Stimulated activated CD4-positive, alpha-beta T cell treated with anti-CD3 and anti-CD28 coated beads, Interleukin-2, amount 100 ng/mL, for 4 hours (primary cell): ENCODE measurements at regions not wholly inside any gene's neighbourhood (a gene's known extent, or its start where the extent isn't known, plus 50 kb on each side); places are given as distances from the start of the nearest gene placed in this dataset.
A peak's percentile ranks its signal among the peaks of the same experiment; 100 is the strongest.

ENCODE experiments used
- DNase-seq: peaks from one replicate; pipeline ENCODE4 v3.0.0-alpha.2; 2020; ENCODE audit warnings: low read depth

DNA sequence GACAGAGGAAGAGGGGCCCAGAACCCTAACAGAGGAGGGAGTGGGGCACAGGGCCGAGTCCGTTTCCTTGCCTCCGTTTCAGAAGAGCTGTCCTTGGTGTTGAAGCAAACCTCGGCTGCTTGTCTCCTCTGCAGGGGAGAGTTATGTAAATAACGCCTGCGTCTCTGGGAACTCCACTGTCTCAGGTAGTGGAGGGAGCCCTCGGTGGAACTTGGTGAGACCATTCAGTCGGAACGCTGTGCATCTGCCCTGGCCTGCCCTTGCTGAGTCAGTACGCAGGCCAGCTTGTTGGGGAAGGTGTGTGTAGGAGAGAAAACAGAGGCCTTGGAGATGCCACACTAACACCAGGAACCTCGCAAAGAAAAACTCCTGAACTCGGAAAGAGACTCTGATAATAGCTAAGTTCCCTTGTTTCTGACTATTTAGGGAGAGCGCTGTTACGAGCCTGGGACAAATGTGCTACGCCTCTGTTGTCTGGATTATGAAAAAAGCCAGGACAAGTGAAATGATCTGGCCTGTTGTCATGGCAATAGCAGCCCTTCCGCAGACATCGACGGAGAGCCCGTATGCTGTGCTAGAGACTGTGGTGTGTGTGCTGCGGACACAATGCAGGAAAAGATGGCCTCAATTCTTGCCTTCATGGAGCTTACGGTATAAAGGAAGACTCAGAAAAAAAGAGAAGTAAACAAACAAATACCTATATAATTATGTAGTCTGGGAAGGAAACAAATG, 94.6 kb upstream of the AKT3 start:
- no peak for DNase-seq

DNA sequence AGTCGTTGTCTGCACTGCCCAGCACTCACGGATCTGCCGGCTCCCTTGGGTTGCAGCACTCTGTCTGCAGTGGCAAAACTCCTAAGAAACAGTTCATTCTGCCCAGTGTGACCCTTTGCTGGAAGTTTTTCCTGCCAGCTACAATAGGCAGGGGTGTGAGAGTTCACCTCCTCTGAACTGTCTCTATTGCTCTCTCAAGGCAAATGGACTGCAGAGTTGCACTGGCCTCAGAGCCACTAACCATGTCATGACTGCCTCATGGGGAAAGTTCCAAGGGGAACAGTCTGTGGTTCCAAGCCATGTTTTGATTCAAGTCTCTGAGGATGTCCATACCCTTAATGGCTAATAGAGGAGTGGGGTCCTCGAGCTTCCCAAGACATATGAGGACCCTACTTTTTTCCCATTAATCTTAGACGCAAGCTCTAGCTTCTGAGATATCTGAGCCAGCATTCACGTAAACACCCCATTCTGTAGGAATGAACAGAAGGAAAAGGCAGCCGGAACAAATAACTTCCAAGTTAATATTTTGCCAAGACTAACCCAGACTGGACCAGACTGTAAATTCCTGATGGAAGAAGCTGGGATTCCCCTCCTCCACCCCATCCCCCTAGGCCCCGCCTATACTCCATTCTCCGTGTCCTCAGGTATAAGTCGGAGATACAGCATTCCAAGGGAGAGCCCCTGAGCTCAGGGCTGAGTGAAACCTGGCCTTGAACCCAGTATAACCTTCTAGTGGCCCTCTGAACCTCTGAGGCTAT, 93.8 kb upstream of the AKT3 start:
- DNase-seq, result no peak

DNA sequence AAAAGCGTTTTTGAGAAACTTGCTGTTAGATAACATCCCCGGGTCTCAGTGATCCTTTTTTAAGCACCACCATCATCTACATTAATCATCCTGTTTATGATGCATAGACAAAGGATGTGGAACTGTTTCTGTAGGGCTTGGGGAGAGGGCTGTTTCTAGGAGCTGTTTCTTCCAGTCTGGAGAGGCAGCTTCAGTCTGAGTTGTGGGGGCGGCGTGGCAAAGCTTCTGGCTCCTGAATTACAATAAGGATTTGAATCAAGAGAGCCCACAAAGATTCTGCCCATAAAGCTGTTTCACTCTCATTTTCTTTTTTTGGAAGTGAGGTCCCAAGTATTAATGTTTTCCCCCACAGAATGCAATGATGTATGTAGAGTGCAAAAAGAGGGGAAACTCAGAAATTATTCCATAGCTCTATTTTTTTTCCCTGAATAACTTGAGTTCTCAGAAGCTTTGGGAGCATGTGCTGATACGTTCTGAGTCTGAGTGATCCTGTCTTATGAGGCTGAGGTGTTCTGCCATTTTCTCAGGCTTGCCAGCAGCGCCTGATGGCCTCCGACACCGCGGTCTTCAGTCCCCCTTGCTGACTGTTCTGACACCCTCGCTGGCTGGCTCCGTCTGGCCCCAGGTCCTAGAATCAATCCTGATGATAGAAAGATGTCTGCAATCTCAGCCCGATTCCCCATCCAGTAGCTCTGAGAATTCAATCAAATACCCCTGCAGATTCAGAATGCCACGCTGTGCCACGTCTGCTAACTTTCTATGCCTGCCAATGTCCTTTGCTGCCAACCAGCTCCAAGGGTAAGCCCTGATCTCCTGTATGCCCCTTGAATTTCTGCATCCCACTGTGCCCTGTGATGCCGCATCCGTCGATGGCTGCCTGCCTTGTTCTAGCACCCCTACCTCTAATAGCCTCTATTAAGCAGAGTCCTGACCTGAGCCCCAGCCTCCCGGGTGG, 92.4 kb upstream of the AKT3 start:
- DNase-seq, result no peak

DNA sequence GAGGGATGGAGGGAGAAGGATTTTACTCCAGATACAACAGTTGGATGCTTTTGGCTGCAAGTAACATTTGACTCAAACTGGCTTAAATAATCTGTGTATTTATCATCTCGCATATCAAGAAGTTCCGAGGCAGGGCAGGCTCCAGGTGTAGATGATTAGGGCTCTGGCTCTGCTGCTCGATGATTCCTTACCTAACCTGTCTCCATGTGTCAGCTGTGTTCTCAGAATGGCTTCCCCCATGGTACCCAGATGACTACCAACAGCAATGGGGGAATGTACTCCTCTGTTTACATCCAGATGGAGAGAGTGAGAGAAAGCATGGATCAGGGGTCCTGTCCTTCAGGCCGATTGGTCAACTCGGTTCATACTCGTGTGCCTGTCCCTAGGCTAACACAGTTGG, 90.4 kb upstream of the AKT3 start:
- DNase-seq, result no peak

DNA sequence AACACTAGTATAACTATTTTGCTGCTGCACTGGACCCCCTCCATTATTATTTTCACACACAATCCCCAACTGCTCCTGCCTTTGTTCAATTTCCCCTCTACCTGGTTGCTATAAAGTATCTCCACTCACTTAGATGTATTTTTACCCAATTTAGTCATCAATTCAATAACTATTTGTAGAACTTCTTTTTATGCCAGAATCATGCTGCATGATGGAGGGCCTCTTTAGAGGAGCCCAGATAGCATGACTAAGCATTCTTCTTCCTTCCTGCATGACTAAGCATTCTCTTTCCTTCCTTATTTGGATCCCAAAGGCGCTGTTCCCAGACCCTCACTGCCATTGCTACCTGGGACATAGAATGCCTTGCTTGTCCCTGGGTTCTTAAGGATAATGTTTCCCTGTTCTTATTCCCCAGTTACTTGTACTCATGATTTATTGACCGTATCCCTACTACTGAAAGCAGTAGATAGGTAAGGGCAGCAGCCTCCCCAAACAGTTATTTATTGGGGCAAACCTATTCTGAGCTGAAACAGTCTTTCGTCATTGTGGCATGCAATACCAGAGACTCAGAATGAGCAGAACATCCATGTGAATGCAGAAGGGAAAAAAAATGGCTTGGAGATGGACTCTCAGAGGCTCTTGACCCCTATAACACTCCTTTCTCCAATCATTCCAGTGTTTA, 89.3 kb upstream of the AKT3 start:
- no peak for DNase-seq

DNA sequence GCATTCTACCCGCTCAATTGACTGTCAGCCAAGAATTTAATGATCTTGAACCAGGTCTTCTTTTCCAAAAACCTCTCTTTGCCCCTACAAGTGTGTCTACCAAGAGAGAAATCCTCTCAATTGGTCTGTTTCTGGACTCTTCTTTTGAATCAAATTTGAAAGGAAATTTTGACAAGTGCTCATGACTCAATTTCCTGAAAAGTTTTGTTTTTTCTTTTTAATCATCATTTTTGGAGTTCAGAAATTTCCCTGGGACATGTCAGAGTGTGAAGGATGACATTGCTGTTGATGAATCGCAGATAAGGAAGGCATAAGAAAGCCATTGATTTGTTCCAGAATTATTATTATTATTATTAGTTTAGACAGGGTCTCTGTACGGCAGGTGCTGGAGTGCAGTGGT, 88.2 kb upstream of the AKT3 start:
- DNase-seq, result no peak

DNA sequence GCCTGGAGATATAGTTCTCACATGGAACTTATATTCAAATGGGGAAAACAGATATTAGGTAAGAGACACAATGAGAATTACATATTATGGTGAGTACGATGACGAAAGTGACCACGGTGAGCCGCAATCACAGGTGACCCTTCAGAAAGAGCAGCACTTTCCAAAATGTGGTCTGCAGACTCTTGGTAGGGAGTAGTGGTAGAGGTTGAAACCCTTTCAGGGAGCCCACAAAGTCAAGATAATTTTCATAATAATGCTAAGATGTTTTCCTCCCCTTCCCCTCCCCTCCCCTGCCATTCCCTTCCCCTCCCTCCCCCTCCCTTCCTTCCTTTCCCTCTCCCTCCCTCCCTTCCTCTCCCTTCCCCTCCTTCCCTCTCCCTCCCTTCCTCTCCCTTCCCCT, 83.5 kb upstream of the AKT3 start:
- no peak for DNase-seq

DNA sequence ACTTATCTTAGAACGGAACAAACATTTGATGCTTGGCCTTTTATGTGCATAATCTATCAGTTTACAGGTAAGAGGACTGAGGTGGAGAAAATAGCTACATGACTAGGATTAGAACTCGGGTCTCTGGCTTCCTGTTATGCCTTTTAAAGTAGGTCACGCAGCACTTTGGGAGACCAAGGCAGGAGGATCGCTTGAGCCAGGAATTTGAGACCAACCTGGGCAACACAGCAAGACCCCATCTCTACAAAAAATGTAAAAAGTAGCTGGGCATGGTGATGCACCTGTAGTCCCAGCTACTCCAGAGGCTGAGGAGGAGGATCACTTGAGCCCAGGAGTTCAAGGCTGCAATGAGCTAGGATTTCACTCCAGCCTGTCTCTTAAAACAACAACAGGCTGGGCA, 81.9 kb upstream of the AKT3 start:
- DNase-seq, result no peak

DNA sequence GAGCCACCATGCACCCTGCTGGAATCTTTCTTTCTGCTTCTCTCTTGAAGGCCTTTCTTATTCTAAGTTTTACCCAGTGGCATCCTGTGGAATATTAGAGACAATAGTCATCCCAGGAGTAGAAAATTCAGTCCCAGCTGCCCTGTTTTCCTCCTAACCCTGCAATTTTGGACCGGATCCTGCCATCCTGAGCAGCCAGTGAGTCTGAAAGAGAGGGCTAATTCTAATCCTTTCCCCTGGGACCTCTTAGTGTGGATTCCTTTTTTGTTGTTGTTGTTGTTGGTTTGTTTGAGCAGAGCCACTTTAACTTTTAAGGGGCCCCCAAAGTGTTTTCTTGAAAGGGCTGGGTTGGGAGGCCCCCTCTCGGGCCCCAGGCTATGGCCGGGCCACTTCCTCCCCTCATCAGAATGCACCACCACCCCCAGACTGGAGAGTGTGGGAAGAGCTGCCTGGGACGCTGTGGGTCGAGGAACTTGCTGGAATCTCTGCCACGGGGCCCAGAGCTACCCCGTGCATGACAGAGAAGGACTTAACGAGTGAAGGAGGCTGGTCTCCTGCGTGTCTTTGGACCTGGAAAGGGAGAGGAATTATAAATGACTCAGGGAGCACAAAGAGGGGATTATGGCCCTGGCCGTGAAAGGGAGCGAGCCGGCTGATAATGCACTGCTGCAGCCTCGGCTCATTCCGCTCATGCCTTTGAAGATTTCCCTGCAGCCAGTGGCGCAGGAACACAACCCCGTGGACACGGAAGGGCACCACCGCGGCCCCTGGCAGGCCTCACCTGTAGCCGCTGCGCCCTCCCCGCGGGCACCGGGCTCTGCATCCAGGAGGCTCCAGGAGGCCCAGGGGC, 81.0 kb upstream of the AKT3 start:
- no peak for DNase-seq

DNA sequence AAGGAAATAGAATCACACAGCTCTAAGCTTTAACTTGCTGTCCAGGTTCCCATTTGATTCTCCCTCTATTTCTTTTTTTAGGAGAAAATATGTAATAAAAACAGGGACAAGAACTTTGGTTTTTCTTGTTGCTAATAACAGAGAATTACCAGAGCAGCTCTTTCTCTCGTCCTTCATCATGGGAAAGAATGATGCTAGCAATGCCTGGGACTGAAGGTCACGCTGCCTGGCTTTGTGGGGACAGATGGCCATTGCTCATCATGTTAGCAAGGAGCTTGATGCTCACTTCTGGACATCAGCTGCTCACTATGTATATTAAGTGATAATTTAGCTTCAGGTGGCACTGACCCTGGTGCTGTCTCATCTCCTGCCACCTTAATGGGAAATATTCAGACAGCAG, 77.3 kb upstream of the AKT3 start:
- DNase-seq, result no peak

DNA sequence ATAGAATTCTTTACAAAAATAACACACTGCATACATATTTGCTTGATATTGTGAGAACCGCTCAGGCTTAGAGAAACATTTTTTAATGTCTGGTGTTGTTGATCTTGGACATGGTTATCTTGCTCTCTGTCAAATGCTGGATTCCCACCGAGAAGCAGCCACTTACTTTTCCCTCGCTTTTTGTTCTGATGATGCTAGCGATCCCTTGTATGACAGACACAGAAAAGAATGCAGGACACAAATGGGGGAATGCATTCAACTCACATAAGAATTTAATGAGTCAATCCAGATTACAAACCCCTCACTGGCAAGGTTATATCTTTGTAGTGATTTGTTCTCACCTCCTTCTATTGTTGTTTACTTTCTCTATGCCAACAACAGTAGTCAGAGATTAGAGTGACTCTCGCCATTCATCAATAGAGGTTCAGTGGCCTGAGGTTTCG, 76.8 kb upstream of the AKT3 start:
- no peak for DNase-seq

DNA sequence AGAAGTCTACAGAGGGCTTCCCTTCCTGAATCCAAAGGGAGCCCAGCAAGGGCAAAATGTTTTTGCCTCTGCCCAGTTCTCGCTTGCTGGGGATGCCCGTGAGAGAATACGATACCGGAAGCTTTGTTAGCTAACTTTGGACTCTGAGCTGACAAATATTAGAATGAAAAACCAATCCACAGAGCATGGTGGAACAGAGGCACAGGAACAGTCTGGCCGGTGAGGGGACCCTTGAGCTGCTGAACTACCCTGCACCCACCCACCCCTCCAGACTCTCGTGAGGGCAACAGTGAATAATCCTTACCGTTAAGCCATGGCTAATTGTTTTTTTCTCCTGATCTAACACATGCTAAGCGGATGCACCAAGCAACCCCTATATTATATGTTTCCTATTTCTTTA, 76.3 kb upstream of the AKT3 start:
- DNase-seq, result no peak

DNA sequence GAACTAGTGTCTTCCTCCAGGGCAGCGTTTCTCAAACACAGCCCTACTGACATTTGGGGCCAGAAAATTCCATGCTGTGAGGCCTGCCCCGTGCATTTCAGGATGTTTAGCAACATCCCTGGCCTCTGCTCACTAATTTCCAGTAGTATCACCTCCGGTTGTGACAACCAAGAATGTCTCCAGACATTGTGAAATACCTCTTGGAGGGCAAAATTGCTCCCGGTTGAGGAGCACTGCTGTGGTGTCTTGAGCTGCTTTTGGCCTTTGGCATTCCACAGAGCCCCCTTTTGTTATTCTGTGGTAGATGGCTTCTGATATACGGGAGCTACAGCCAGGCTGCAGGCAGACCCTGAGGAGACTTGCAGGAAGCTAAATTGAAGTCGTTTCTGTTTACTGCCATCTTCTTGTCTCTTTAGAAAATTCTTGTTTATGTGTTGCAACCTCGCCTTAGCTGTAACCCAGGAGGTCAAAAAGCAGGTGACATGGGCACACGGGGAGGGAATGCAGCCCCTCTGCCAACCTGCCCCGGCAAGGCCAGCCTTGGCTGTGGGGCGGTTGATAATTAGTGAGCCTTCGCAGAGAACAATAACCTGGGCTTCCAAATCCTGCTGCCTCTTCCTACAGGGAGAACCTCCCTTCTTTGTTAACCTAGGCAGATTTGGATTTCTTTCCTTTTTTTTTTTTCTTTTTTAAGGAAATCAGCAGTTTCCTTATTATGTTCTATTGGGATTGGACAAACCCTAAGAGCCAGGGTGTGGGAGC, 74.7 kb upstream of the AKT3 start:
- no peak for DNase-seq

DNA sequence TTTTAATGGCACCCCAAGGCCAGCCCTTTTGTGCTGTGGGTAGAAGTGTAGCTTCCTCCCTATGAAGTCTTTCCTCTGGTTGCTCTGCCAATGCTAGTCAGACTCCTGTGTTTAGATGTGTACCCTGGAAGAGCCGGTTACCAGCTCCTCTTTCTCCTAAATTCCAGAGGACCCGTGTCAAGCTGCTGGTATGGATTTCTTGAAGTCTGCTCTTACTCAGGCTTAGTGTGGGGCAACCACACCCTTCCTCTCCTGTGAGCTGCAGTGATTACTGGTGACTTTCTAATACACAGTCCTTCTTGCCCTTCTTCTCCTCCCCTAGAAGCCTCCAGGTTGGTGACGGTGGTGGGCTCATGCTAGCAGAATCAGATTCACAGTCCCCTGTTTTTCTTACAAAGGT, 74.1 kb upstream of the AKT3 start:
- DNase-seq, result no peak

DNA sequence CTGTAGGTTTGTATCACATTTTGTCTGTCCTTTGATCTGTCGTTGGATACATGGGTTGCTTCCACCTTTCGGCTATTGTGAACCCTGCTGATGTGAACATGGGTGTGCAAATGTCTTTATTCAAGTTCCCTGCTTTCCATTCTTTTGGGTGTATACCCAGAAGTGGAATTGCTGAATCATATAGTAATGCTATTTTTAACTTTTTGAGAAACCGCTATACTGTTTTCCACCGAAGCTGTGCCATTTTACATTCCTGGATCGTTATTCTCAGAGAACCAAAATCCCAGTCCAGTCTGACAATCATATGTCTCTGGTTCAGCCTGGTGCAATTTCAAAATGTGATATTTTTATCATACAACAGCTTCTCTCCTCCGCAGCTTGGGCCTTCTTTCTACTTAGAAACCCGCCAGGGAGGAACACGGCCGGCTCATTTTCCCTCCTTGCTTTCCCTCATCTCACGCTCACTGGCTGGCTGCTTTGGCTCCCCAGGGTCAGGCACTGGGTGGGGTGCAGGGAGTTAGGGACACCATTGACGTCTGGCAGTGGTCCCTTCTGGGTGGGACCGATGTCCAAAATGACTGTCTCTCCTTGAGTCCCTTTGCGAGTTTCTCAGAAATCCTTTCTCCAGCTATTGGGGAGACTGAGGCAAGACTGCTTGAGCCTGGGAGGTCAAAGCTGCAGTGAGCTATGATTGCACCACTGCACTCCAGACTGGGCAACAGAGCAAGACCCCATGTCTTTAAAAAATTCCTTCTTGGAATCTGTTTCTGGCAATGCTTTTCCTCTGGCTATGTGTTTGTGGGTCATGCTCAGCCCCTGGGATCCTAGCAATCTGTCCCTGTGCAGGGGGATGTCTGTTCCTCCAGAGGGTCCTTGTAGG, 73.5 kb upstream of the AKT3 start:
- no peak for DNase-seq

DNA sequence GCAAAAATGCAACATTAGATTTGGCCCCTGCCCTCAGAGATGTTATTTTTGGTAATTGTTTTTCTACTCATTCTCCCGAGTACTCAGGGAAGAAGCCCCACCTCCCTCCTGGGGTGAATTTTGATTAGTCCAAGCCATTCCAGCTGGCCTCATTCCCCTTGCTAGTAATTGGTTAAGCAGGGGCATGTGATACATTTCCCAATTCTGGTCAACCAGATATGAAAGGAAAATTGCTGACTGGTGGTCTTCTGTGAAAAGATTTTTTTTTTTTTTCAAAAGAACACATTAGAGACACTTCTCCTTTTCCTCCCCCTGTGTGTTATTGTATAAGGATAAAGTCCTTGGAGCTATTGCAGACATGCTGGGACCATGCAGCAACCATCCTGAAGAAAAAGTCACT, 71.1 kb upstream of the AKT3 start:
- no peak for DNase-seq

DNA sequence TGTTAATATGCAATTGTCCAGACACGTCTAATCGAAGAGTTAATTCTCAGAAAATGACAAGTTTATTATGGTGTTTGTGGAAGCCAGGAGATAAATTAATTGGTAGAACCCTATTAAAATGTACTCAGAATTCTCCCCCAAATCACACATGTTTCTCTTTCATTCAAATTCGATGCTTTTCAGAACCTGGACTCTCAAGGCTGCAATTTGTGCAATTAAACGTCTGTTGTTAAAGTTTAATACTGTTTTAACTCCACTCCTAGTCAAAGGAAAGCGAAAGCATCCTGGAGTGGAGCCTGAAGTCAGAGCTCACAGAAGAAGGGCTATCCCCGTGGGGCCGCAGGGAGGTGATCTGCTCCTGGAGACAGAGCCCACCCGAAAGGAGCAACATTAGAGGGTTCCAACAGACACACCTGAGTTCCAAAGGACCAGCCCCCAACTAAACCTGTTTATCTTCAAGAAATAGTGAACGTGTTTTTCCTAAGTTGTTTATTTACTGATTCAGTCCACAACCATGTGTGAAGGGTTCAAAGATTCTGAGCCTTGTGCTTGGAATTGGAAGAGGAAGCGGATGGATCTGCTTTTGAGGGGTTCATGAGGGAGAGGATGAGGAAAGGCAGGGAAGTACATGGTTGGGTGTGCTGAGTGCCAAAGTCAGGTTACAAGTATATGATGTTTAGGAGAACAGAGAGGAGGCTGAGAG, 68.0 kb upstream of the AKT3 start:
- DNase-seq, result no peak

DNA sequence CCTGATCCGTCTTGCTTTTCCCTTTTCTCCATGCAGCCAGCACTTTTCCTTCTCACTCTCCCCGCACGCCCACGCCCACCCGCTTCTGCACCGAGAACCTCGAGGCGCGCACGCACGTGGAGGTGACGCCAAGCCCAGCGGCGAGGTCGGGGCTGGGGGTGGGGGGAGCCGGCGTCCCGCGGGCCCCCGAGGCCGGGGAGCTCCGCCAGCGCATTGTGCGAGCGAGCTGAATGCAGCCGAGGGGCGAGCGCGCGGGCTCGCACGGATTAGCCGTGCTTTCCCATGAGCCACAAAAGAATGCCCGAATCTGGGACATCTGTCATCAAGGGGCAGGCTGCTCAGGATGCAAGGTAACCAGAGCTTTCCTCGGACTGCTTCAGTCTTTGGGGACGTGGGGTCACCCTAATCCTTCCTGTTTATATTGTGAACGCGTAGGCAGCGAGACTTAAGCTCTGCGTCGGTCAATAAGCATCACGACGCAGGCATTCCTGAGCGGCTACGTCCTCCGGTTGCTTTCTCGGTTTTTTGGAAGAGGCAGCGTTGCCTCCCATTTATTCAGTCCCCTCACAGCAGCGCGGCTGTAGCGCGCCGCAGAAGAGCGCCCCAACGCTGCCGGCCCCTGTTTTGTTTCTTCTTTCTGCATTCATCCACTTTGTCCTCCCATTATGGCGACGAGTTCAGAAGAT, 67.3 kb upstream of the AKT3 start:
- peak; percentile 14 for DNase-seq
